ENCODE measurements at regions not wholly inside any gene's neighbourhood (a gene's known extent, or its start where the extent isn't known, plus 50 kb on each side); places are given as distances from the start of the nearest gene placed in this dataset.

- Histone ChIP-seq H3K4me1 (ENCODE audit: insufficient read depth, low read length, severe bottlenecking) (no peaks in the 10 kb centered on the region), H2AFZ (ENCODE audit: low read length) (no peak overlapping the region), H3K79me2 (ENCODE audit: insufficient read depth, low read length) (no peaks in the 10 kb centered on the region), H3K9me3 (ENCODE audit: low read length) (no peaks in the 10 kb centered on the region), H3K9me2 (ENCODE audit: low read depth, low read length) (no peaks in the 10 kb centered on the region), H3K27ac (ENCODE audit: low read depth, low read length, poor library complexity, severe bottlenecking) (no peak overlapping the region), H3K9ac (ENCODE audit: low read length) (no peak overlapping the region), H4K20me1 (ENCODE audit: insufficient read depth, low read length) (no peaks in the 10 kb centered on the region; the same call in 1 of the 2 replicates), H3F3A (ENCODE audit: insufficient read depth, low read length) (no peaks in the 10 kb centered on the region), H3K4me2 (ENCODE audit: low read length) (no peak overlapping the region), H3K27me3 (ENCODE audit: insufficient read depth, low read length) (no peaks in the 10 kb centered on the region), H3K4me3 (ENCODE audit: low read depth, low read length, poor library complexity, severe bottlenecking) (no peak overlapping the region), H3K36me3 (ENCODE audit: insufficient read depth, low read length) (no peaks in the 10 kb centered on the region)
- TF ChIP-seq EZH2 (IDR thresholded peaks at IDR 0.05; ENCODE audit: borderline replicate concordance, low read length) (no peak), CTCF (IDR thresholded peaks at IDR 0.05; ENCODE audit: low read length) (no peak)
Measured at GRCh38 chr12:98007963-98008362, 507.4 kb upstream of the TMPO start.

- Histone ChIP-seq H3K4me3 (ENCODE audit: low read depth, low read length, poor library complexity, severe bottlenecking) (no peak overlapping the region), H3K9me3 (ENCODE audit: low read length) (no peaks in the 10 kb centered on the region), H3K27ac (ENCODE audit: low read depth, low read length, poor library complexity, severe bottlenecking) (no peak overlapping the region), H2AFZ (ENCODE audit: low read length) (no peak overlapping the region), H3K4me2 (ENCODE audit: low read length) (no peak overlapping the region), H3K27me3 (ENCODE audit: insufficient read depth, low read length) (no peaks in the 10 kb centered on the region), H3K79me2 (ENCODE audit: insufficient read depth, low read length) (no peaks in the 10 kb centered on the region), H3K36me3 (ENCODE audit: insufficient read depth, low read length) (no peaks in the 10 kb centered on the region), H3K9me2 (ENCODE audit: low read depth, low read length) (no peaks in the 10 kb centered on the region), H3K9ac (ENCODE audit: low read length) (no peak overlapping the region), H3K4me1 (ENCODE audit: insufficient read depth, low read length, severe bottlenecking) (no peaks in the 10 kb centered on the region), H3F3A (ENCODE audit: insufficient read depth, low read length) (no peaks in the 10 kb centered on the region), H4K20me1 (ENCODE audit: insufficient read depth, low read length) (no peaks in the 10 kb centered on the region)
- TF ChIP-seq CTCF (IDR thresholded peaks at IDR 0.05; ENCODE audit: low read length) (no peak), EZH2 (IDR thresholded peaks at IDR 0.05; ENCODE audit: borderline replicate concordance, low read length) (no peak)
Measured at GRCh38 chr12:98013560-98013959, 501.8 kb upstream of the TMPO start.

GRCh38 chr12:98018836-98019235, 496.6 kb upstream of the TMPO start:
- Histone ChIP-seq H3K4me2 (ENCODE audit: low read length) (no peak overlapping the region), H2AFZ (ENCODE audit: low read length) (no peak overlapping the region), H3K4me1 (ENCODE audit: insufficient read depth, low read length, severe bottlenecking) (no peaks in the 10 kb centered on the region), H3K27me3 (ENCODE audit: insufficient read depth, low read length) (no peaks in the 10 kb centered on the region), H3K9me2 (ENCODE audit: low read depth, low read length) (no peaks in the 10 kb centered on the region), H4K20me1 (ENCODE audit: insufficient read depth, low read length) (no peaks in the 10 kb centered on the region), H3K79me2 (ENCODE audit: insufficient read depth, low read length) (no peaks in the 10 kb centered on the region), H3K4me3 (ENCODE audit: low read depth, low read length, poor library complexity, severe bottlenecking) (no peak overlapping the region), H3F3A (ENCODE audit: insufficient read depth, low read length) (no peaks in the 10 kb centered on the region), H3K9me3 (ENCODE audit: low read length) (no peaks in the 10 kb centered on the region), H3K9ac (ENCODE audit: low read length) (no peak overlapping the region), H3K27ac (ENCODE audit: low read depth, low read length, poor library complexity, severe bottlenecking) (no peak overlapping the region), H3K36me3 (ENCODE audit: insufficient read depth, low read length) (no peaks in the 10 kb centered on the region)
- no peak for TF ChIP-seq CTCF (IDR thresholded peaks at IDR 0.05; ENCODE audit: low read length)
- no peak for TF ChIP-seq EZH2 (IDR thresholded peaks at IDR 0.05; ENCODE audit: borderline replicate concordance, low read length)
